Renal pelvis (tissue), 1 donor: ENCODE measurements at regions not wholly inside any gene's neighbourhood (a gene's known extent, or its start where the extent isn't known, plus 50 kb on each side); places are given as distances from the start of the nearest gene placed in this dataset.

Source experiments
- DNase-seq: peaks from one replicate; pipeline ENCODE4 v3.0.0-alpha.2; 2013

- no peak for DNase-seq
Observed at GRCh38 chr13:59534806-59535205, 628.9 kb downstream of the DIAPH3 start.

- DNase-seq = no peak
Observed at GRCh38 chr13:59537500-59537899, 626.2 kb downstream of the DIAPH3 start.

GRCh38 chr13:59538512-59538911 is 625.2 kb downstream of the DIAPH3 start:
- no peak for DNase-seq

- DNase-seq = no peak
Observed at GRCh38 chr13:59542303-59542702, 621.4 kb downstream of the DIAPH3 start.

GRCh38 chr13:59543418-59543817 is 620.3 kb downstream of the DIAPH3 start:
- no peak for DNase-seq

- DNase-seq = no peak
Observed at GRCh38 chr13:59545007-59545406, 618.7 kb downstream of the DIAPH3 start.

- DNase-seq = no peak
Observed at GRCh38 chr13:59546178-59546577, 617.5 kb downstream of the DIAPH3 start.

- DNase-seq = no peak
Observed at GRCh38 chr13:59547950-59548349, 615.8 kb downstream of the DIAPH3 start.

GRCh38 chr13:59562924-59563323 is 600.8 kb downstream of the DIAPH3 start:
- DNase-seq = no peak

GRCh38 chr13:59566561-59566960 is 597.2 kb downstream of the DIAPH3 start:
- no peak for DNase-seq

- DNase-seq = no peak
Observed at GRCh38 chr13:59568306-59568705, 595.4 kb downstream of the DIAPH3 start.

- no peak for DNase-seq
Observed at GRCh38 chr13:59570204-59570603, 593.5 kb downstream of the DIAPH3 start.

- DNase-seq = no peak
Observed at GRCh38 chr13:59584101-59584500, 579.6 kb downstream of the DIAPH3 start.

- no peak for DNase-seq
Observed at GRCh38 chr13:59584761-59585670, 578.7 kb downstream of the DIAPH3 start.

GRCh38 chr13:59587030-59587429 is 576.7 kb downstream of the DIAPH3 start:
- no peak for DNase-seq

GRCh38 chr13:59587971-59588716 is 575.6 kb downstream of the DIAPH3 start:
- peak; percentile 15 for DNase-seq

- no peak for DNase-seq
Observed at GRCh38 chr13:59588717-59589067, 575.0 kb downstream of the DIAPH3 start.

GRCh38 chr13:59601993-59602392 is 561.7 kb downstream of the DIAPH3 start:
- DNase-seq = no peak

- DNase-seq = no peak
Observed at GRCh38 chr13:59603646-59604045, 560.1 kb downstream of the DIAPH3 start.

- DNase-seq = no peak
Observed at GRCh38 chr13:59607172-59607571, 556.6 kb downstream of the DIAPH3 start.

- DNase-seq = no peak
Observed at GRCh38 chr13:59607780-59608233, 555.9 kb downstream of the DIAPH3 start.

- no peak for DNase-seq
Observed at GRCh38 chr13:59609421-59609820, 554.3 kb downstream of the DIAPH3 start.
